ENCODE measurements at regions not wholly inside any gene's neighbourhood (a gene's known extent, or its start where the extent isn't known, plus 50 kb on each side); places are given as distances from the start of the nearest gene placed in this dataset.
"Not testable (repeated sequence)": the region's sequence is repeated elsewhere in the genome, so short reads cannot be mapped to it uniquely, and the experiment has no call there.

- DNase-seq = no peak
- H2AFZ ChIP-seq (ENCODE audit: low read depth) = no peak overlapping the region
- ChIA-PET POLR2A (no interaction called here), CTCF (interaction anchor here (1.7 kb wide), 1 partner anchor 506 kb away, joined by 3 read pairs; no protein-coding TSS in a partner anchor)
- no peaks in the 10 kb centered on the region for H3K9me3 ChIP-seq
- H3K27me3 ChIP-seq (ENCODE audit: insufficient read depth) = no peaks in the 10 kb centered on the region
- no peaks in the 10 kb centered on the region; a peak in 1 of 4 replicates for H3K4me1 ChIP-seq (ENCODE audit: control insufficient read depth in 1 of 2, insufficient read depth in 2 of 2, low read depth in 1 of 2, low read length in 1 of 2)
- no peak overlapping the region for H3K4me3 ChIP-seq (ENCODE audit: low read depth in 2 of 2, low read length in 1 of 2)
- no peak overlapping the region for H3K9ac ChIP-seq
- no peak for TF ChIP-seq RCOR1 (IDR thresholded peaks at IDR 0.05; ENCODE audit: low read length)
- TF ChIP-seq ELF1 (IDR thresholded peaks at IDR 0.05) = no peak
- TF ChIP-seq TEAD4 (IDR thresholded peaks at IDR 0.05; ENCODE audit: borderline replicate concordance, insufficient read depth) = no peak
- TF ChIP-seq FOXJ3 (CRISPR knock-in tag; IDR thresholded peaks at IDR 0.05) = no peak
- no peak for TF ChIP-seq SIN3A (IDR thresholded peaks at IDR 0.05; ENCODE audit: borderline replicate concordance, low read depth, low read length)
- TF ChIP-seq CHD2 (IDR thresholded peaks at IDR 0.05; ENCODE audit: low read length, partially characterized antibody) = no peak
- no peak for TF ChIP-seq JUND (IDR thresholded peaks at IDR 0.05)
- H3K36me3 ChIP-seq (replicated peaks in 1 of 2; ENCODE audit: control insufficient read depth in 1 of 2, insufficient read depth in 2 of 2, low read length in 1 of 2) = no peaks in the 10 kb centered on the region
- no peak overlapping the region for H3K4me2 ChIP-seq
- H4K20me1 ChIP-seq (ENCODE audit: insufficient read depth) = no peaks in the 10 kb centered on the region
- no peaks in the 10 kb centered on the region for H3K79me2 ChIP-seq (ENCODE audit: insufficient read depth)
- H3F3A ChIP-seq (replicated peaks; ENCODE audit: insufficient read depth) = no peaks in the 10 kb centered on the region
- H3K27ac ChIP-seq (ENCODE audit: low read depth in 2 of 2, low read length in 1 of 2) = no peak overlapping the region
- no peaks in the 10 kb centered on the region for H3K9me2 ChIP-seq
Measured at GRCh38 chr5:15284706-15285105, 215.3 kb upstream of the FBXL7 start.

DNA sequence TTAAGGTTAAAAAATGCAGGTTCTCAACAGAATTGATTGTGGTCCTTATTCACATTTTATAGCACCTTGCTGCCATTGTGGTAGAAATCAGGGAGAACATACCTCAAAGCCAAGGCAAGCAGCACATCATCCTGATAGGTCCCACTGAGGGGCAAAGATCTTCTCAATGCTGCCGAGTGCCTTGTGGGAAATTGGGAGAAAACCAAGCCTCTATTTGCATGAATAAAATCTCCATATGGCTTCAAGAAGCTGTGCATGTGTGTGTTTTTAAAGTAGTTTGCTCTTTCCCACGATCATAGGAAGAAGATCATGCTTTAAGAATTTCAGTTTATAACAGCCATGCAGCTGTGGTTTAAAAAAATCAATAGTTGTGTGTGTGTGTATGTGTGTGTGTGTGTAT lies 216.9 kb upstream of the FBXL7 start:
- POLR2A ChIA-PET = no interaction called here
- Histone ChIP-seq H3K79me2 (ENCODE audit: insufficient read depth) (no peaks in the 10 kb centered on the region), H3K27ac (ENCODE audit: low read depth in 2 of 2, low read length in 1 of 2) (no peak overlapping the region), H3K9me2 (no peaks in the 10 kb centered on the region), H3K4me3 (ENCODE audit: low read depth in 2 of 2, low read length in 1 of 2) (no peak overlapping the region), H2AFZ (ENCODE audit: low read depth) (no peak overlapping the region), H3K9ac (no peak overlapping the region), H3F3A (replicated peaks; ENCODE audit: insufficient read depth) (no peaks in the 10 kb centered on the region), H3K27me3 (ENCODE audit: insufficient read depth) (no peaks in the 10 kb centered on the region), H4K20me1 (ENCODE audit: insufficient read depth) (no peaks in the 10 kb centered on the region), H3K4me1 (ENCODE audit: control insufficient read depth in 1 of 2, insufficient read depth in 2 of 2, low read depth in 1 of 2, low read length in 1 of 2) (no peaks in the 10 kb centered on the region; a peak in 1 of 4 replicates), H3K9me3 (no peaks in the 10 kb centered on the region), H3K4me2 (no peak overlapping the region), H3K36me3 (replicated peaks in 1 of 2; ENCODE audit: control insufficient read depth in 1 of 2, insufficient read depth in 2 of 2, low read length in 1 of 2) (no peaks in the 10 kb centered on the region)
- CTCF ChIA-PET = interaction anchor here (0.5 kb wide), 1 partner anchor 29 kb away, joined by 3 read pairs; no protein-coding TSS in a partner anchor
- TF ChIP-seq RCOR1 (IDR thresholded peaks at IDR 0.05; ENCODE audit: low read length) (no peak), TCF12 (IDR thresholded peaks at IDR 0.05) (no peak), SMC3 (IDR thresholded peaks at IDR 0.05; ENCODE audit: low read depth, low read length) (no peak), RFX5 (IDR thresholded peaks at IDR 0.05; ENCODE audit: low read length) (no peak)
- 12% methylated on average over 2 of the region's 2 CpGs for WGBS (ENCODE audit: low lambda C conversion rate)
- DNase-seq = no peak

GRCh38 chr5:15282611-15283010 lies 217.4 kb upstream of the FBXL7 start:
- H3K27ac ChIP-seq (ENCODE audit: low read depth in 2 of 2, low read length in 1 of 2) = no peak overlapping the region
- no peaks in the 10 kb centered on the region for H3K36me3 ChIP-seq (replicated peaks in 1 of 2; ENCODE audit: control insufficient read depth in 1 of 2, insufficient read depth in 2 of 2, low read length in 1 of 2)
- no peaks in the 10 kb centered on the region for H3K9me3 ChIP-seq
- no peaks in the 10 kb centered on the region for H3K27me3 ChIP-seq (ENCODE audit: insufficient read depth)
- WGBS (ENCODE audit: low lambda C conversion rate) = 17% methylated on average over 2 of the region's 2 CpGs
- H3K9ac ChIP-seq = no peak overlapping the region
- CTCF ChIA-PET = no interaction called here
- H2AFZ ChIP-seq (ENCODE audit: low read depth) = no peak overlapping the region
- no peaks in the 10 kb centered on the region for H3F3A ChIP-seq (replicated peaks; ENCODE audit: insufficient read depth)
- POLR2A ChIA-PET = no interaction called here
- H3K4me2 ChIP-seq = no peak overlapping the region
- no peaks in the 10 kb centered on the region; a peak in 1 of 4 replicates for H3K4me1 ChIP-seq (ENCODE audit: control insufficient read depth in 1 of 2, insufficient read depth in 2 of 2, low read depth in 1 of 2, low read length in 1 of 2)
- H3K79me2 ChIP-seq (ENCODE audit: insufficient read depth) = no peaks in the 10 kb centered on the region
- no peak for DNase-seq
- no peaks in the 10 kb centered on the region for H4K20me1 ChIP-seq (ENCODE audit: insufficient read depth)
- H3K4me3 ChIP-seq (ENCODE audit: low read depth in 2 of 2, low read length in 1 of 2) = no peak overlapping the region
- no peaks in the 10 kb centered on the region for H3K9me2 ChIP-seq
- TF ChIP-seq TEAD4 (IDR thresholded peaks at IDR 0.05; ENCODE audit: borderline replicate concordance, insufficient read depth) = no peak

GRCh38 chr5:15271596-15271995 lies 228.4 kb upstream of the FBXL7 start:
- H3K79me2 ChIP-seq (ENCODE audit: insufficient read depth); H3F3A ChIP-seq (replicated peaks; ENCODE audit: insufficient read depth); CTCF ChIA-PET; H3K9me3 ChIP-seq; H3K27me3 ChIP-seq (ENCODE audit: insufficient read depth); H3K9ac ChIP-seq; H3K4me2 ChIP-seq; H3K36me3 ChIP-seq (replicated peaks in 1 of 2; ENCODE audit: control insufficient read depth in 1 of 2, insufficient read depth in 2 of 2, low read length in 1 of 2); H3K4me1 ChIP-seq (ENCODE audit: control insufficient read depth in 1 of 2, insufficient read depth in 2 of 2, low read depth in 1 of 2, low read length in 1 of 2); H3K27ac ChIP-seq (ENCODE audit: low read depth in 2 of 2, low read length in 1 of 2); H2AFZ ChIP-seq (ENCODE audit: low read depth); DNase-seq; H4K20me1 ChIP-seq (ENCODE audit: insufficient read depth); H3K4me3 ChIP-seq (ENCODE audit: low read depth in 2 of 2, low read length in 1 of 2); H3K9me2 ChIP-seq; POLR2A ChIA-PET: not testable (repeated sequence)
- WGBS (ENCODE audit: low lambda C conversion rate) = 53% methylated on average over 9 of the region's 9 CpGs

Measured in SK-N-SH (cell line).